Upper lobe of left lung (tissue), 6 donors: ENCODE measurements at regions not wholly inside any gene's neighbourhood (a gene's known extent, or its start where the extent isn't known, plus 50 kb on each side); places are given as distances from the start of the nearest gene placed in this dataset.
"Not testable (repeated sequence)": the region's sequence is repeated elsewhere in the genome, so short reads cannot be mapped to it uniquely, and the experiment has no call there.

ENCODE experiments used
- ATAC-seq, 2 donors: fragments of 200-7000 bp; cut with Tn5 transposase; one replicate each; pipeline ENCODE4 v1.9.1; 2022; ENCODE audit warnings: mild to moderate bottlenecking in 2 of 2, moderate library complexity in 2 of 2; ENCODE audit not compliant: low FRiP score in 2 of 2
- DNase-seq, 2 donors: peaks; one replicate each; pipeline ENCODE4 v3.0.0-alpha.2; 2019 to 2020
- H3K27ac ChIP-seq, 4 donors: fragments of 200-600 bp; sonication (generic); one replicate each; pipeline ENCODE4 v1.5.1; 2016 to 2019
- H3K27me3 ChIP-seq, 4 donors: fragments of 200-600 bp; sonication (generic); one replicate each; pipeline ENCODE4 v1.5.1; 2017 to 2019
- H3K36me3 ChIP-seq, 4 donors: fragments of 200-600 bp; sonication (generic); one replicate each; pipeline ENCODE4 v1.5.1; 2016 to 2019
- H3K4me1 ChIP-seq, 4 donors: fragments of 200-600 bp; sonication (generic); one replicate each; pipeline ENCODE4 v1.5.1; 2018 to 2019
- H3K4me3 ChIP-seq, 4 donors: fragments of 200-600 bp; sonication (generic); one replicate each; pipeline ENCODE4 v1.5.1; 2017 to 2019; ENCODE audit warnings: mild to moderate bottlenecking in 2 of 4, moderate library complexity in 1 of 4
- H3K9me3 ChIP-seq, 4 donors: fragments of 200-600 bp; sonication (generic); one replicate each; pipeline ENCODE4 v1.5.1; 2018 to 2019
- CTCF ChIP-seq, 6 experiments: fragments of 450-650 bp in 4 of 6; fragments of 200-600 bp in 2 of 6; sonication (generic) in 2 of 6; IDR thresholded peaks; one replicate each; pipeline ENCODE4 v1.5.1; 2016 to 2019; ENCODE audit warnings: antibody characterized with exemption in 6 of 6
- EP300 ChIP-seq, 4 donors: sonication (generic); formaldehyde crosslinking; IDR thresholded peaks; one replicate each; pipeline ENCODE4 v1.5.1; 2017; ENCODE audit warnings: antibody characterized with exemption in 4 of 4, control low read depth in 2 of 4
- POLR2A ChIP-seq, 4 donors: fragments of 450-650 bp; IDR thresholded peaks; one replicate each; pipeline ENCODE4 v1.5.1; 2016 to 2017; ENCODE audit warnings: antibody characterized with exemption in 4 of 4, mild to moderate bottlenecking in 2 of 4
- POLR2AphosphoS5 ChIP-seq, 2 donors: sonication (generic); formaldehyde crosslinking; IDR thresholded peaks; one replicate each; pipeline ENCODE4 v1.5.1; 2017; ENCODE audit warnings: antibody characterized with exemption in 2 of 2
- WGBS, 2 donors: methylation state at CpG; one replicate each; pipeline ENCODE4 v1.1.5; 2017 to 2018; 5-methylcytosine and 5-hydroxymethylcytosine counted together
- donor health status: DM: no; HTN: no; CAD: no; lungs with moderate emphysema.
- donor health status: DM: no; HTN: yes; CAD: no; lungs with severe emphysema.

DNA sequence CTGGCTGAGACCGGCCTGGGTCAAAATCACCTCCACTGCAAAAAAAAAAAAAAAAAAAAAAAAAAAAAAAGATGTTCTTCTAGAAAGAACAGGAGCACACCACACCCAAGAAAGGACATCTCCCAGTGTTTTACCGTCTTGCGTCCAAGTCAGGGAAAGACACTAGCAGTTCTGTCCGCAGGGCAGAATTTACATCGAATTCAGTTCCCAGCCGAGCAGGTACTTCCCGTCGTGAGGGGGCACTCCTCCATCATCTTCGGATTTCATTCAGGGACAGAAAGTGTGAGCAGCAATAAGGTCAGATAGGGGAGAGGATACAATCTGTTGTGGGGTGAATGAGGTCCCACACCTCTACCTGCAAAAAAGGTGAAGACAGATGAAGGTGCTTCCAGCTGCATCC, 574.7 kb downstream of the KCNJ18 start:
- H3K4me1 ChIP-seq, result no peaks in the 10 kb centered on the region
- no peak overlapping the region for H3K4me3 ChIP-seq
- peaks cover 0 to 30% (median 0%) of the 10 kb centered on the region in 4 donors for H3K9me3 ChIP-seq
- TF ChIP-seq POLR2AphosphoS5 (IDR thresholded peaks at IDR 0.05), result no peak
- TF ChIP-seq CTCF (IDR thresholded peaks at IDR 0.05), result no peak
- TF ChIP-seq POLR2A (IDR thresholded peaks at IDR 0.05), result no peak
- no peak for TF ChIP-seq EP300 (IDR thresholded peaks at IDR 0.05)
- no peaks in the 10 kb centered on the region for H3K36me3 ChIP-seq
- H3K27me3 ChIP-seq, result no peaks in the 10 kb centered on the region
- H3K27ac ChIP-seq, result no peak overlapping the region
- 84 to 90% methylated on average over 9 of the region's 9 CpGs for WGBS, 2 donors
- ATAC-seq (no peak), DNase-seq (no peak)

- whole genome bisulfite sequencing, 2 donors, result 75 to 78% methylated on average over 7 to 25 of the region's 25 CpGs
- Histone ChIP-seq H3K27ac (no peak overlapping the region), H3K9me3 (peaks cover 0 to 30% (median 0%) of the 10 kb centered on the region in 4 donors), H3K4me1 (no peaks in the 10 kb centered on the region), H3K36me3 (no peaks in the 10 kb centered on the region), H3K27me3 (no peaks in the 10 kb centered on the region), H3K4me3 (no peak overlapping the region)
- DNase-seq (peak in 1 of 2 donors; percentile 38), ATAC-seq (no peak)
- TF ChIP-seq POLR2AphosphoS5 (IDR thresholded peaks at IDR 0.05) (no peak), POLR2A (IDR thresholded peaks at IDR 0.05) (no peak)
These were observed 576.0 kb downstream of the KCNJ18 start for GRCh38 chr17:22268214-22268911.

GRCh38 chr17:22268912-22269220, 576.5 kb downstream of the KCNJ18 start:
- WGBS, 2 donors, result 71 to 75% methylated on average over 12 to 13 of the region's 13 CpGs

GRCh38 chr17:22270381-22270780, 578.1 kb downstream of the KCNJ18 start:
- 43% methylated on average over 3 of the region's 4 CpGs; no CpG with 5 or more reads in 1 of the 2 donors for WGBS, 2 donors
- DNase-seq, result no peak
- no peak overlapping the region for H3K27ac ChIP-seq

More at GRCh38 chr17:22268912-22269220, 576.5 kb downstream of the KCNJ18 start:
- H3K9me3 ChIP-seq, result peaks cover 0 to 30% (median 0%) of the 10 kb centered on the region in 4 donors
- H3K27me3 ChIP-seq, result no peaks in the 10 kb centered on the region
- H3K27ac ChIP-seq, result no peak overlapping the region
- no peaks in the 10 kb centered on the region for H3K36me3 ChIP-seq
- no peak overlapping the region for H3K4me3 ChIP-seq
- H3K4me1 ChIP-seq, result no peaks in the 10 kb centered on the region
- DNase-seq, result no peak
- TF ChIP-seq EP300 (IDR thresholded peaks at IDR 0.05) (no peak), POLR2A (IDR thresholded peaks at IDR 0.05) (no peak), POLR2AphosphoS5 (IDR thresholded peaks at IDR 0.05) (no peak), CTCF (IDR thresholded peaks at IDR 0.05) (no peak)
- ATAC-seq, result no peak

GRCh38 chr17:22270809-22271208, 578.5 kb downstream of the KCNJ18 start:
- H3K27me3 ChIP-seq, DNase-seq, H3K36me3 ChIP-seq, ATAC-seq, H3K27ac ChIP-seq, H3K4me3 ChIP-seq, H3K4me1 ChIP-seq: not testable (repeated sequence)
- whole genome bisulfite sequencing, 2 donors, result 56 to 67% methylated on average over 1 of the region's 1 CpG
- peaks cover 0 to 24% (median 0%) of the 10 kb centered on the region in 4 donors for H3K9me3 ChIP-seq

More at GRCh38 chr17:22270381-22270780, 578.1 kb downstream of the KCNJ18 start:
- Histone ChIP-seq H3K4me3 (no peak overlapping the region), H3K27me3 (no peaks in the 10 kb centered on the region), H3K4me1 (no peaks in the 10 kb centered on the region), H3K9me3 (peaks cover 0 to 28% (median 0%) of the 10 kb centered on the region in 4 donors), H3K36me3 (no peaks in the 10 kb centered on the region)
- TF ChIP-seq EP300 (IDR thresholded peaks at IDR 0.05) (no peak), CTCF (IDR thresholded peaks at IDR 0.05) (no peak), POLR2A (IDR thresholded peaks at IDR 0.05) (no peak), POLR2AphosphoS5 (IDR thresholded peaks at IDR 0.05) (no peak)
- no peak for ATAC-seq
